ENCODE measurements at regions not wholly inside any gene's neighbourhood (a gene's known extent, or its start where the extent isn't known, plus 50 kb on each side); places are given as distances from the start of the nearest gene placed in this dataset.
"Not testable (repeated sequence)": the region's sequence is repeated elsewhere in the genome, so short reads cannot be mapped to it uniquely, and the experiment has no call there.

GRCh38 chr17:22099633-22100032 lies 407.3 kb downstream of the KCNJ18 start:
- intact Hi-C loops (cut with DNase I); H3K27ac ChIP-seq; H3K4me1 ChIP-seq; H3K27me3 ChIP-seq; H3K36me3 ChIP-seq; H3K9me3 ChIP-seq; DNase-seq (ENCODE audit: extremely low spot score in 2 of 2); H3K4me3 ChIP-seq: not testable (repeated sequence)

GRCh38 chr17:22102177-22102576 lies 409.9 kb downstream of the KCNJ18 start:
- no peaks in the 10 kb centered on the region for H3K4me1 ChIP-seq
- DNase-seq (ENCODE audit: extremely low spot score in 2 of 2): no peak
- no peaks in the 10 kb centered on the region for H3K9me3 ChIP-seq
- H3K36me3 ChIP-seq: no peaks in the 10 kb centered on the region
- TF ChIP-seq POLR2AphosphoS5 (IDR thresholded peaks at IDR 0.05; ENCODE audit: insufficient read depth in 1 of 2, low read depth in 1 of 2) (no peak), POLR2A (IDR thresholded peaks at IDR 0.05) (no peak)
- TF ChIP-seq, protein P1, sequence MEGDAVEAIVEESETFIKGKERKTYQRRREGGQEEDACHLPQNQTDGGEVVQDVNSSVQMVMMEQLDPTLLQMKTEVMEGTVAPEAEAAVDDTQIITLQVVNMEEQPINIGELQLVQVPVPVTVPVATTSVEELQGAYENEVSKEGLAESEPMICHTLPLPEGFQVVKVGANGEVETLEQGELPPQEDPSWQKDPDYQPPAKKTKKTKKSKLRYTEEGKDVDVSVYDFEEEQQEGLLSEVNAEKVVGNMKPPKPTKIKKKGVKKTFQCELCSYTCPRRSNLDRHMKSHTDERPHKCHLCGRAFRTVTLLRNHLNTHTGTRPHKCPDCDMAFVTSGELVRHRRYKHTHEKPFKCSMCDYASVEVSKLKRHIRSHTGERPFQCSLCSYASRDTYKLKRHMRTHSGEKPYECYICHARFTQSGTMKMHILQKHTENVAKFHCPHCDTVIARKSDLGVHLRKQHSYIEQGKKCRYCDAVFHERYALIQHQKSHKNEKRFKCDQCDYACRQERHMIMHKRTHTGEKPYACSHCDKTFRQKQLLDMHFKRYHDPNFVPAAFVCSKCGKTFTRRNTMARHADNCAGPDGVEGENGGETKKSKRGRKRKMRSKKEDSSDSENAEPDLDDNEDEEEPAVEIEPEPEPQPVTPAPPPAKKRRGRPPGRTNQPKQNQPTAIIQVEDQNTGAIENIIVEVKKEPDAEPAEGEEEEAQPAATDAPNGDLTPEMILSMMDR (IDR thresholded peaks at IDR 0.05): no peak
- no peak overlapping the region for H3K27ac ChIP-seq
- H3K27me3 ChIP-seq: no peaks in the 10 kb centered on the region
- intact Hi-C loops (cut with DNase I): no loop called here
- H3K4me3 ChIP-seq: no peak overlapping the region

DNA sequence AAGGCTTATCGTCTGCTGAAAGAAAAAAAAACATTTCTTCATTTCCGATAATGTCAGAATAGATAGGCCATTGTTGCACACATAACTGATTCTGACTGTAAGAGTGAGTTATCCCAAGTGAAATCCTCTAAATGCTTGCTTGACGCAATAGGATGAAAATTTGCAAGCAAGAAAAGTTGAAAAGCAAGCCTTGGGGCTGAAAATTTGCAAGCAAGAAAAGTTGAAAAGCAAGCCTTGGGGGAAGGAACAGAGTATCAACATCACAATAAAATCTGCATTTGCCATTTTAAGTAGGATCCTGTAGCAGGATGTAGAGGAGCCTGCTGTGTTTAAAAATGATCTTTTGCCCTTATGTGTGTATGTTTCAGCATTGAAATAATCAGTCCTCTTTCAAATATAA lies 424.4 kb downstream of the KCNJ18 start:
- H3K27me3 ChIP-seq; H3K36me3 ChIP-seq; H3K27ac ChIP-seq; H3K9me3 ChIP-seq; intact Hi-C loops (cut with DNase I); DNase-seq (ENCODE audit: extremely low spot score in 2 of 2); H3K4me1 ChIP-seq; H3K4me3 ChIP-seq: not testable (repeated sequence)

DNA sequence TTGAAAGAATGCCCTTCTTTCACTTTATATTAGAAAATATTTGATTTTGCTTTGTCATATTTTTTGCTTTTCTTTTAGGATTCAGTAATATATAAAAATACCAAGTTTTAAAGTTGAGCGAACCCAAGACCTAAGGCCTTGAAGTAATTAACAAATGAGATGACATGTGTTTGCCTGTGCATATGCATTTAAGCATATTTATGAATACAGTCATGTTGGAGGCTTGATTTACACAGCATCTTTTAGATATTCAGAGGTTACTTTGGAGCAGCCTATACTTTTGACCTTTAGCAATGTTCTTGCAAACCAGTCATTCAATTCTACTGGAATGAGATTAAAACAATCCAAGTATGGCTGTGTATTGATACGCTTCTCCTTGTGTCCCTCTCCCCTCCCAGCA lies 425.1 kb downstream of the KCNJ18 start:
- H3K4me3 ChIP-seq; H3K9me3 ChIP-seq; H3K27me3 ChIP-seq; H3K27ac ChIP-seq; DNase-seq (ENCODE audit: extremely low spot score in 2 of 2); H3K36me3 ChIP-seq; H3K4me1 ChIP-seq; intact Hi-C loops (cut with DNase I): not testable (repeated sequence)

DNA sequence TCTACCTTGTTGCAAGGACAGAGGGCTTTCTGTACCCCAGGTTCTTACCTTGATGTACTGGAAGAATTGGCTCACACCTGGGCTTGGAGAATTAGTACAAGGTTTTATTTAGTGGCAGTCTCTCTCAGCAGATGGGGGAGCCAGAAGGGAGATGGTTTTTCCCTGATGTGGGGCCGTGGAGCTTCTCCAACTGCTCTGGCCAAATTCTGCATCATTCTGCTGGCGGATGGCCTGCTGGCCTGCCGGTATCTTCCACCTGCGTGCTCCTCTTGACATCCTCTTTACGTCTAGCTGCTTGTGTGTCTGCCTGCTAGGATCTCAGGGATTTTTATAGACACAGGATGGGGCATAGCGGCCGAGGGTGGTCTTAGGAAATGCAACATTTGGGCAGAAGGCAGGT lies 426.7 kb downstream of the KCNJ18 start:
- H3K9me3 ChIP-seq; H3K27ac ChIP-seq; H3K36me3 ChIP-seq; H3K27me3 ChIP-seq; H3K4me1 ChIP-seq; H3K4me3 ChIP-seq; intact Hi-C loops (cut with DNase I); DNase-seq (ENCODE audit: extremely low spot score in 2 of 2): not testable (repeated sequence)

- intact Hi-C loops (cut with DNase I); H3K27ac ChIP-seq; H3K9me3 ChIP-seq; H3K36me3 ChIP-seq; DNase-seq (ENCODE audit: extremely low spot score in 2 of 2); H3K4me3 ChIP-seq; H3K27me3 ChIP-seq; H3K4me1 ChIP-seq: not testable (repeated sequence)
These were observed 427.4 kb downstream of the KCNJ18 start for GRCh38 chr17:22119751-22120150.

DNA sequence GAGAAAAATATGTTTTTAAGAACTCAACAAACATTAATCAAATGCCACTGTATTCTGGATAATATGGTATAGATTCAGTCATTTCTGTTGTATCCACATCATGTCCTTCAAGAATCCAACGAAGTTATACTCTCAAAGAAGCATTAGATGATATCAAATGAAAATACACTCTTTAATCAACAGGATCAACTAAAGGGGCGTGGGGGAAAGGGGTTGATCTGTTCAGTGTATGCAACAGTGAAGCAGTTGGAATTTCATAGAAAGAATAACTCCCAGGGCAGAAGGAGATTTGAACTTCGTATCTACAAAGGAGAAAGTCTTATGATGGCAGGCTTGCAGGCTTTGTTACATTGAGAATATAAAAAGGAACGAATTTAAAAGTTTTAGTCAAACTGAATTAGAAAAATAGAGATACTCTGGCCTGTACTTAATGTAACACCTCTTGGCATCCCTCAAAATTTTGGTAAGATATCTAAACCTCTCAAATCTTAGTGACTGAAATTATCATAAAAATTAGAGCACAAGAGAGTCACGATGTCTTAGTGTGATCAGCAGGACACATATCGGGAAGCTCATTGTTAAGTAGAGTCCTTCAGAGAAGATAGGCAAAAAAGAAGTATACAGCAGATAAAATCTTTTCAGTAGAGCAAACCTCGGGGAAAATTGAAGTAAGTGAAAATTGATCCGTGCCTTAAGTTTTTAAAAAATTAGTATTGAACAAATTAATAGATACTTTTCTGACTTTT lies 431.4 kb downstream of the KCNJ18 start:
- TF ChIP-seq POLR2A (IDR thresholded peaks at IDR 0.05): no peak
- TF ChIP-seq POLR2AphosphoS5 (IDR thresholded peaks at IDR 0.05; ENCODE audit: insufficient read depth in 1 of 2, low read depth in 1 of 2): no peak
- H3K9me3 ChIP-seq: no peaks in the 10 kb centered on the region
- H3K4me3 ChIP-seq: no peak overlapping the region
- intact Hi-C loops (cut with DNase I): no loop called here
- H3K4me1 ChIP-seq: no peaks in the 10 kb centered on the region
- DNase-seq (ENCODE audit: extremely low spot score in 2 of 2): no peak
- no peaks in the 10 kb centered on the region for H3K36me3 ChIP-seq
- no peaks in the 10 kb centered on the region for H3K27me3 ChIP-seq
- no peak overlapping the region for H3K27ac ChIP-seq

GRCh38 chr17:22128171-22128570 lies 435.8 kb downstream of the KCNJ18 start:
- intact Hi-C loops (cut with DNase I): no loop called here
- H3K27me3 ChIP-seq: no peaks in the 10 kb centered on the region
- H3K9me3 ChIP-seq: no peaks in the 10 kb centered on the region
- H3K4me3 ChIP-seq: no peak overlapping the region
- TF ChIP-seq, protein P1 (IDR thresholded peaks at IDR 0.05): no peak
- no peak for TF ChIP-seq POLR2AphosphoS5 (IDR thresholded peaks at IDR 0.05; ENCODE audit: insufficient read depth in 1 of 2, low read depth in 1 of 2)
- no peak for TF ChIP-seq POLR2A (IDR thresholded peaks at IDR 0.05)
- DNase-seq (ENCODE audit: extremely low spot score in 2 of 2): no peak
- H3K4me1 ChIP-seq: no peaks in the 10 kb centered on the region
- no peak overlapping the region for H3K27ac ChIP-seq
- no peaks in the 10 kb centered on the region for H3K36me3 ChIP-seq

Data from vagina (tissue), 2 donors.